ENCODE measurements at regions not wholly inside any gene's neighbourhood (a gene's known extent, or its start where the extent isn't known, plus 50 kb on each side); places are given as distances from the start of the nearest gene placed in this dataset.
A peak's percentile ranks its signal among the peaks of the same experiment; 100 is the strongest.

DNA sequence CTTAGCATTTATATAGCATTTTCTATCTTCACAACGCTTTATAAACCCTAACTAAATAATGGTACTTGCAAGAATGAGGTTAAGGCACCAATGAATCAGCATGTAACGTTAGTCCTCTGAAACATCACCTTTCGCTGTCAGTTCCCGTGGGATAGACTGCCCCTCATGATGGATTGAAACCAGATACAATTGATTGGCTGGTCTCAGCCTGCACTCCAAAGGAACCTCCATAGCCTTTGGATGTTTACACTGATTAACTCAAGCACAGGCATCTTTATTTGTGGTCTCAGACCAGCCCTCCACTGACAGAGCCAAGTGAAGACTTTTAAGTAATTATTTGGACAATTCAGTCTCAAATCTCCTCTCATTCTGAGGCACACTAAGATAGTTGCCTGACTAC lies 1339.4 kb upstream of the WWC1 start:
- ATAC-seq (no peak), FAIRE-seq (no peak), DNase-seq (no peak)
- Histone ChIP-seq H3K36me3 (no peaks in the 10 kb centered on the region), H3K4me1 (no peaks in the 10 kb centered on the region), H3K4me3 (no peak overlapping the region), H3K27me3 (no peaks in the 10 kb centered on the region), H3K27ac (no peak overlapping the region), H3K9me3 (no peaks in the 10 kb centered on the region)
- TF ChIP-seq, protein P1, sequence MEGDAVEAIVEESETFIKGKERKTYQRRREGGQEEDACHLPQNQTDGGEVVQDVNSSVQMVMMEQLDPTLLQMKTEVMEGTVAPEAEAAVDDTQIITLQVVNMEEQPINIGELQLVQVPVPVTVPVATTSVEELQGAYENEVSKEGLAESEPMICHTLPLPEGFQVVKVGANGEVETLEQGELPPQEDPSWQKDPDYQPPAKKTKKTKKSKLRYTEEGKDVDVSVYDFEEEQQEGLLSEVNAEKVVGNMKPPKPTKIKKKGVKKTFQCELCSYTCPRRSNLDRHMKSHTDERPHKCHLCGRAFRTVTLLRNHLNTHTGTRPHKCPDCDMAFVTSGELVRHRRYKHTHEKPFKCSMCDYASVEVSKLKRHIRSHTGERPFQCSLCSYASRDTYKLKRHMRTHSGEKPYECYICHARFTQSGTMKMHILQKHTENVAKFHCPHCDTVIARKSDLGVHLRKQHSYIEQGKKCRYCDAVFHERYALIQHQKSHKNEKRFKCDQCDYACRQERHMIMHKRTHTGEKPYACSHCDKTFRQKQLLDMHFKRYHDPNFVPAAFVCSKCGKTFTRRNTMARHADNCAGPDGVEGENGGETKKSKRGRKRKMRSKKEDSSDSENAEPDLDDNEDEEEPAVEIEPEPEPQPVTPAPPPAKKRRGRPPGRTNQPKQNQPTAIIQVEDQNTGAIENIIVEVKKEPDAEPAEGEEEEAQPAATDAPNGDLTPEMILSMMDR (IDR thresholded peaks at IDR 0.05) = no peak
- intact Hi-C loops (cut with DNase I) = no loop called here
- WGBS, 2 donors = 61 to 64% methylated on average over 4 of the region's 4 CpGs

- FAIRE-seq = no peak
- 51 to 52% methylated on average over 3 of the region's 3 CpGs for WGBS, 2 donors
- H3K36me3 ChIP-seq = no peaks in the 10 kb centered on the region
Measured at GRCh38 chr5:166957782-166958181, 1333.7 kb upstream of the WWC1 start.

GRCh38 chr5:166959766-166960165 lies 1331.7 kb upstream of the WWC1 start:
- 35 to 36% methylated on average over 1 of the region's 1 CpG for WGBS, 2 donors
- H3K4me3 ChIP-seq = no peak overlapping the region
- DNase-seq (no peak), ATAC-seq (no peak), FAIRE-seq (no peak)
- H3K4me1 ChIP-seq = no peaks in the 10 kb centered on the region
- intact Hi-C loops (cut with DNase I) = no loop called here
- TF ChIP-seq, protein P1 (IDR thresholded peaks at IDR 0.05) = no peak
- H3K27ac ChIP-seq = no peak overlapping the region
- H3K9me3 ChIP-seq = no peaks in the 10 kb centered on the region
- no peaks in the 10 kb centered on the region for H3K27me3 ChIP-seq
- no peaks in the 10 kb centered on the region for H3K36me3 ChIP-seq

More at GRCh38 chr5:166957782-166958181, 1333.7 kb upstream of the WWC1 start:
- no peaks in the 10 kb centered on the region for H3K4me1 ChIP-seq
- H3K4me3 ChIP-seq = no peak overlapping the region
- intact Hi-C loops (cut with DNase I) = no loop called here
- H3K27ac ChIP-seq = no peak overlapping the region
- H3K9me3 ChIP-seq = no peaks in the 10 kb centered on the region
- H3K27me3 ChIP-seq = no peaks in the 10 kb centered on the region
- TF ChIP-seq, protein P1 (IDR thresholded peaks at IDR 0.05) = no peak
- peak in 2 of 4 donors; percentile 58 to 78 for ATAC-seq
- DNase-seq = no peak

GRCh38 chr5:166961028-166961427 lies 1330.4 kb upstream of the WWC1 start:
- Histone ChIP-seq H3K36me3 (no peaks in the 10 kb centered on the region), H3K4me1 (no peaks in the 10 kb centered on the region), H3K9me3 (no peaks in the 10 kb centered on the region), H3K4me3 (no peak overlapping the region), H3K27me3 (no peaks in the 10 kb centered on the region), H3K27ac (no peak overlapping the region)
- ATAC-seq (peak in 3 of 4 donors; percentile 61 to 77 (median 76)), FAIRE-seq (no peak), DNase-seq (no peak)
- intact Hi-C loops (cut with DNase I) = no loop called here
- TF ChIP-seq, protein P1 (IDR thresholded peaks at IDR 0.05) = peak; percentile 7 to 34 (median 19)
- 40 to 50% methylated on average over 5 of the region's 5 CpGs for WGBS, 2 donors

GRCh38 chr5:166961913-166962312 lies 1329.5 kb upstream of the WWC1 start:
- 60 to 80% methylated on average over 4 of the region's 4 CpGs for WGBS, 2 donors
- intact Hi-C loops (cut with DNase I) = no loop called here
- no peaks in the 10 kb centered on the region for H3K4me1 ChIP-seq
- no peak for DNase-seq
- no peak overlapping the region for H3K4me3 ChIP-seq
- no peak overlapping the region for H3K27ac ChIP-seq
- ATAC-seq = peak in 1 of 4 donors; percentile 18
- TF ChIP-seq, protein P1 (IDR thresholded peaks at IDR 0.05) = no peak
- no peaks in the 10 kb centered on the region for H3K9me3 ChIP-seq
- H3K36me3 ChIP-seq = no peaks in the 10 kb centered on the region
- H3K27me3 ChIP-seq = no peaks in the 10 kb centered on the region
- FAIRE-seq = no peak

All from pancreas (tissue), 10 donors.